Stimulated activated naive CD8-positive, alpha-beta T cell treated with anti-CD3 and anti-CD28 coated beads, Interleukin-15, Interleukin-2, amounts not matched to agents 100 ng/mL and 50 ng/mL, for 24 hours (primary cell): ENCODE measurements at regions not wholly inside any gene's neighbourhood (a gene's known extent, or its start where the extent isn't known, plus 50 kb on each side); places are given as distances from the start of the nearest gene placed in this dataset.

ENCODE experiments used
- H3K27ac Mint-ChIP-seq: one replicate; pipeline ENCODE4 v1.8.0; 2021; ENCODE audit warnings: mild to moderate bottlenecking, mixed read lengths
- H3K27me3 Mint-ChIP-seq: one replicate; pipeline ENCODE4 v1.8.0; 2021; ENCODE audit warnings: mixed read lengths
- H3K36me3 Mint-ChIP-seq: one replicate; pipeline ENCODE4 v1.8.0; 2021; ENCODE audit warnings: low read depth, mixed read lengths
- H3K4me1 Mint-ChIP-seq: one replicate; pipeline ENCODE4 v1.8.0; 2021; ENCODE audit warnings: low read depth, mixed read lengths
- H3K4me3 Mint-ChIP-seq: one replicate; pipeline ENCODE4 v1.8.0; 2021; ENCODE audit warnings: mild to moderate bottlenecking, mixed read lengths
- H3K9me3 Mint-ChIP-seq: one replicate; pipeline ENCODE4 v1.8.0; 2021; ENCODE audit warnings: mixed read lengths

DNA sequence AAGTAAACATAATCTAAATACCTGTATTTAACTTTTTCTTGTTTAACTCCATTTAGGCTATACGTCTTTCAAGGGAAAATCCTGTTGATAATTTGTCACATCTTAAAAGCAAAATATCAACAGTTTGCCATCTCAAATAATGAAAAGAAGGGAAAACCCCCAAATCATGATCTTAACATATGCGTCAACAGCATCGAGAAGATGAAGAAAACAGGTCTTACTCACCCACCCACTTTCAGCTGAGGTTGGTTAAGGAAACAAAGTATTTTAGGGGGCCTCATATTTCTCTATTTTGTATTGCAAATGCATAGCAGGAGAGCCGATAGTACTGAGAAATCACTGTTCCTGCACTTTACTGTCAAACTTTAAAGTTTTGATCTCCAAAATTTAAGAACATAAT is 143.1 kb upstream of the COPS8 start:
- H3K4me1 Mint-ChIP-seq = no peaks in the 10 kb centered on the region
- no peaks in the 10 kb centered on the region for H3K36me3 Mint-ChIP-seq

DNA sequence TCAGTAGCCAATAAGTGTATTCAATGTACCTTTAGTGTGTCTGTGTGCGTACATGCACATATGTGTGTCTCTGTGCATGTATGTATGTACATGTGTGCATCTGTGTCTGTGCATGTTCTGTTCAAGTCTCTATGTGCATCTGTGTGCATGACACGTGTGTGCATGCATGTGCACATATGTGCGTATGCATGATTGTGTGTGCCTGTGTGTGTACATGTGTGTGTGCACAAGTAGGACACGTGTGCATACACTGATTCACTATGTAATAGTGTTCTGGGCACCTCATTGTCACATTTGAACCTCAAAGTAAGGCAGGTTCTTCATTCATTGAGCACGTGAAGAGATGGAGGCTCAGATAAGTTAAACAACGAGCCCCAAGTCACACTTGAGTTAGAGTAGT is 142.6 kb upstream of the COPS8 start:
- H3K27ac Mint-ChIP-seq = no peak overlapping the region
- no peak overlapping the region for H3K4me3 Mint-ChIP-seq
- H3K4me1 Mint-ChIP-seq = no peaks in the 10 kb centered on the region
- H3K9me3 Mint-ChIP-seq = no peaks in the 10 kb centered on the region
- no peaks in the 10 kb centered on the region for H3K27me3 Mint-ChIP-seq
- H3K36me3 Mint-ChIP-seq = no peaks in the 10 kb centered on the region

More for the DNA sequence above, 143.1 kb upstream of the COPS8 start:
- H3K4me3 Mint-ChIP-seq = no peak overlapping the region
- H3K27ac Mint-ChIP-seq = no peak overlapping the region
- H3K9me3 Mint-ChIP-seq = no peaks in the 10 kb centered on the region
- H3K27me3 Mint-ChIP-seq = no peaks in the 10 kb centered on the region

DNA sequence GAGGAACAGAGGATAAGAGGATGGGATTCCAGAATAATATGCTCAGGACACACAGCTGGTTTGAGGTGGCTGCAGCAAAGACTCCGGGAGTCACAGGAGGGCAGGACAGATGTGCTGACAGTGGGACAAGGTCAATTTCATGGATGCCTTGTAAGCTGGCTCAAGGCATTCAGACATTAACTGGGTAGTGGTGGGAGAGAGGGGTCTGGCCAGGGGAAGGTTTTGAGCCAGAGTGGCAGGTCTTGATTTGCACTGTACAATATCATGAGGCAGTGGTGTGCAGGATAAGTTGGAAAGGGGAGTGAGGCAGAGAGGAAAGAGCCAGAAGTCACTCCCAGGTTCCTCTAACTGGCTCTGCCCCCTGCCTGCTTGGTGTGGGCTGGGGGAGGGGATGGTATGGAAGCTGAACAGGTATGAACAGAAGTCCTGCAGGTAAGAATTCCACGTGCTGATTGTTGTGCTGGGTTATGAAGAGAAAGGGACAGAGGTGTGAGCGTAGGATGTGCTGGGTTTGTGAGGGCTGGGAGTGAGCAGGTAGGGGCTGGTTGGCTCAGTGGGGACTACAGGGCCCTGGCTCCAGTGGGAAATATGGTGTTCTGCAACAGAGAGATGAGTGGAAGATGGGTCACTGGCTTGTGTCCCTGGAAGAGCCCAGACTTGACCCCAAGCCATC is 141.7 kb upstream of the COPS8 start:
- H3K27ac Mint-ChIP-seq = no peak overlapping the region
- no peaks in the 10 kb centered on the region for H3K36me3 Mint-ChIP-seq
- H3K27me3 Mint-ChIP-seq = no peaks in the 10 kb centered on the region
- no peak overlapping the region for H3K4me3 Mint-ChIP-seq
- no peaks in the 10 kb centered on the region for H3K4me1 Mint-ChIP-seq
- H3K9me3 Mint-ChIP-seq = no peaks in the 10 kb centered on the region

DNA sequence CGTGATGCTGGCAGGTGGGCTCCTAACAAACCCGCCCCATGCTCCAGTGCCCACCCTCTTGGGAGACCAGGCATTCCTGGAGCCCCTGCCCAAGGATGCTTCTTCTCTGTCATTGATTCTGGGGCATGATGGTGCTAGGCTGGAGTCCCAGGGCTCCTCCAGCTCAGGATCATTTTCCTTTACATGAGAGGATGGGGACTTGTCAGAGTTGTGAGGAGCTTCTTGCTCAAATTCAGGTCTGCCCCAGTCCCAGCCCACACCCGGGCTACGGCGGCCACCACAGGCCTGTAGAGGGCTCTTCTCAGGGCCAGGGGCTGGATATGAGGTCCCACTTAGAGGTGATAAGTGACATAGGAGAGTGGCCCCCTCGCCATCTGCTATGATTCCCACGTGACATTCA is 141.1 kb upstream of the COPS8 start:
- no peak overlapping the region for H3K27ac Mint-ChIP-seq
- H3K4me1 Mint-ChIP-seq = no peaks in the 10 kb centered on the region
- H3K4me3 Mint-ChIP-seq = no peak overlapping the region
- H3K36me3 Mint-ChIP-seq = no peaks in the 10 kb centered on the region
- H3K27me3 Mint-ChIP-seq = no peaks in the 10 kb centered on the region
- no peaks in the 10 kb centered on the region for H3K9me3 Mint-ChIP-seq

DNA sequence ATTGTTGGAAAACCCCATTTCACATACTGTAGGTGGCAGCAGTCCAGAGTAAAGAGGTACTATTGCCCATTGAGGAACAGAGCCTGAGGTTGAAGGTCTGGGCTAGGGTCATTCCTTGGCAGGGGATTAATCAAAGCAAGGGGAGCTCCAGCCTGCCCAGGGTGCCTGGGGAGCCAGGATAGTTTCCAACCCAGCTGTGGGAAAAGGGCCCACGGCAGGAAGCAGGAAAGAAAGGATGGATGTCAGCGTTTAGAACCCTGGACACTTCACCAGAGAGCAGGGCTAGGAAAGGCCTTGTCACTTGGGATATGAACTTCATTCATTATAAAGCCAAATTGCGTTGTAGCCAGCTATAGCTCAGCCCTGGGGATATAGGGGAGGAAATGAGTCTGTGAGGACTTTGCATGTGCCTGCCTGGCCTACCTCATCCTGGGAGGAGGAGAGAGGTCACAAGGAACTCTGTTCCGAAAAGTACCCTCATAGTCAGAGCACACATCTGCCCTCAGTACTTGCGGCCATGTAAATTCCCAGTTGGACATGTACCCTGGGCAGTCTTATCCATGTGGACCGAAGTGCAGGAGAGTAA is 140.2 kb upstream of the COPS8 start:
- Mint-ChIP-seq H3K27ac (no peak overlapping the region), H3K27me3 (no peaks in the 10 kb centered on the region), H3K9me3 (no peaks in the 10 kb centered on the region), H3K4me1 (no peaks in the 10 kb centered on the region), H3K4me3 (no peak overlapping the region), H3K36me3 (no peaks in the 10 kb centered on the region)

DNA sequence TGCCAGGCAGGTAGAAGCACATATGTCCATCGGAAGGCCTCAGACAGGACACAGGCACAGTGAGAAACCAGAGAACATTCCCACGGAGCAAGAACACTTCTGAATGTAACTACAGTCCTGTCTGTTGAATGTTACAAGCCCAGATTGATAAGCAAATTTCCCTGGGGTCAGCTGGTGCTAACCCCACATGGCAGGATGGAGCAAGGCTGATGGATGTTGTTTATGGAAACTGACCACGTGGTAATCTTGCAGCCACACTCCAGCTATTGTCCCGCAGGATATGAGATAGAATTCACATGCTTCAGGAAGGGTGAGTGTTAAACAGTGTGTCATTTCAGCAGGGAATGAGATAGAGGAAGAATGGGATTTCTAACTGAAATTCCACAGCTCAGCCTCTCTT is 138.8 kb upstream of the COPS8 start:
- Mint-ChIP-seq H3K4me3 (no peak overlapping the region), H3K36me3 (no peaks in the 10 kb centered on the region), H3K27ac (no peak overlapping the region), H3K9me3 (peaks cover 6% of the 10 kb centered on the region), H3K27me3 (peaks cover under 1% of the 10 kb centered on the region), H3K4me1 (no peaks in the 10 kb centered on the region)

DNA sequence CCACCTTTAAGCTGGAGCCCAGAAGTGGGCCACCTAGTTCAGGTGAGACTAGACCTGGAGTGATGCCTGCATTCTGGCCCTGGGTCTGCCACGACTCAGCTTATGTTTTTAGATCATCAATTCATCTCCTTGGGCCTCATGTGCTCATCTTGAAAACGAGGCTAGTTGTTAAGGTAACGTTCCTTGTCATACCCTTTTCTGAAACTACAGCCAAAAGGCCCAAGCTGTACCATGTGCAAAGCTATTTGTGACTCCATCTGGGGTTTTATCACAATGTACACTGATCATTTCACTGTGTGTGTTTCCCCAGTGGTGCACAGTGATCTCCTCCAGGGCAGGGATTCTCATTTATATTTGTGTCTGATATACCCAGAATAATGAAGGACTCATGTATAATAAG is 138.4 kb upstream of the COPS8 start:
- H3K4me3 Mint-ChIP-seq = no peak overlapping the region

DNA sequence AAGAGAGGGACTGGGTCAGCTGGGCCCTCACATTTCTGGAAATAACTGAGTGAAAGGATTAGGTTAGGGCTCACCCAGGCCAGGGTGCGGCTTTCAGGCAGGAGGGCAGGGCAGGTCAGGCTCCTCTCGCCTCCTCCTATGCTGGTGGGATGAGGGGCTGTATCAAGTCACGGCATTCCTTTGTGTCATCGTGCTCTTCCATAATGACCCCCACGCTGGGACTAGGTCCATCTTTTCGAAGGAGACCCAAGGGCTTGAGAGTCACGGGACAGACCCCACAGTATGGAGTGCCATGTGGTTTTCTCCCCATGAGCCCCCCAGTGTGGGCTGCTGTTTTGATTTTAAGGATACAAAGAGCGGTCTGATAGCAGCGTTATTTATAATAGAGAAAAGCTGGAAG is 137.8 kb upstream of the COPS8 start:
- Mint-ChIP-seq H3K27ac (no peak overlapping the region), H3K36me3 (no peaks in the 10 kb centered on the region), H3K9me3 (peaks cover 8% of the 10 kb centered on the region), H3K4me1 (no peaks in the 10 kb centered on the region), H3K4me3 (no peak overlapping the region), H3K27me3 (peaks cover 3% of the 10 kb centered on the region)

More for the DNA sequence above, 138.4 kb upstream of the COPS8 start:
- Mint-ChIP-seq H3K27me3 (peaks cover 3% of the 10 kb centered on the region), H3K9me3 (peaks cover 8% of the 10 kb centered on the region), H3K27ac (no peak overlapping the region), H3K4me1 (no peaks in the 10 kb centered on the region), H3K36me3 (no peaks in the 10 kb centered on the region)

DNA sequence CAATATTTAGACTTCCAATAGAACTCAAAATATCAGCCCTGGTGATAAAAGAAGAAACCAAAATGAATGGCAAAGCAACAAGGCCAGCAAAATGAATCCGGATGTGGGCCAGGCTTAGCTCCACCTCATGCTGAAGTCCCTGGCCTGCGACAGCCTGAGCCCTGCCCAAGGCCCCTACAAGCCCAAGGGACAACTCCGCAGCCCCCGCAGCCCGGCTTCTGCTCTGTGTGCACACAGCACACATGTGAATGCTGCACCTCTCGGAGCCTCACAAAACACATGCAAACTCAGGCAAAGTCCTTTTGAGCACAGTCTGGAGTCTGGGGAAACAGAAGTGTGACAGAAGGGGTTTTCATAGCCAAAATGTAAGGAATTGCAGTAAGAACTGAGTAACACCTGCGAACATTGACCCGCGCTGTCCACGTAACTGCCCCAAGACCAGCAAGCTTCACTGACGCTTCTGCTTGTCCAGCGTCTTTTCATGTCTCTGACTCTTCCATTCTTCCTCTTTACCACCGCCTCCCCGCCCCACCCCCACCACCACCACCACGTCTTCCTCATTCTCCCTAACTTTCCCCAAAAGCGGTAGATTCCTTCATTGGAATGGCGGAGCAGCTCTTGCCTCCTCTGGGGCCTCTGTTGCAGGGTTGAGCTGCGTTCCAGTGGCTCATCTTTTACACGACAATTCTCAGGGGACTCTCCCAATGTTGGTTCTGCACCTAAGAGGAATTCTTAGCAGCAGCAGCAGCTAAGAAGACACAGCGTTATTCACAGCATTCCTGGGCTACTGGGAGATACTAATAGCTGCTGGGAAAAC is 136.4 kb upstream of the COPS8 start:
- Mint-ChIP-seq H3K9me3 (peaks cover 8% of the 10 kb centered on the region), H3K27me3 (peaks cover 3% of the 10 kb centered on the region), H3K4me3 (no peak overlapping the region), H3K27ac (no peak overlapping the region), H3K4me1 (no peaks in the 10 kb centered on the region), H3K36me3 (no peaks in the 10 kb centered on the region)

DNA sequence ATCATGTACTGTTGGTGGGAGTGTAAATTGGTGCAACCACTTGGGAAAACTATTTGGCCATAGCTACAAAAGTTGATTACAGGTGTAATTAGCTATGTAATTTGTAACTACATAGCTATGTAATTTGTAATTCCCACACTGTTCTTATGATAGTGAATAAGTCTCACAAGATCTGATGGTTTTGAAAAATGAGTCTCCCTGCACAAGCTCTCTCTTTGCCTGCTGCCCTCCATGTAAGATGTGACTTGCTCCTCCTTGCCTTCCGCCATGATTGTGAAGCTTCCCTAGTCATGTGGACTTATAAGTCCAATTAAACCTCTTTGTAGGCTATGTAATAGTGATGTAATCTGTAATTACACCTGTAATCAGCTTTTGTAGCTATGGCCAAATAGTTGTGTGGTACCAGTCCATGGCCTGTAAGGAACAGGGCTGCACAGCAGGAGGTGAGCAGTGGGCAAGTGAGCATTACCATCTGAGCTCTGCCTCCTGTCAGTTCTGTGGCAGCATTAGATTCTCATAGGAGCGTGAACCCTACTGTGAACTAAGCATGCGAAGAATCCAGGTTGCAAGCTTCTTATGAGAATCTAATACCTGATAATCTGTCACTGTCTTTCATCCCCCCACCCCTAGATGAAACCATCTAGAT is 133.7 kb upstream of the COPS8 start:
- H3K36me3 Mint-ChIP-seq = no peaks in the 10 kb centered on the region
- peaks cover 3% of the 10 kb centered on the region for H3K27me3 Mint-ChIP-seq
- peaks cover 8% of the 10 kb centered on the region for H3K9me3 Mint-ChIP-seq
- no peak overlapping the region for H3K27ac Mint-ChIP-seq
- H3K4me1 Mint-ChIP-seq = peaks cover 10% of the 10 kb centered on the region
- no peak overlapping the region for H3K4me3 Mint-ChIP-seq

DNA sequence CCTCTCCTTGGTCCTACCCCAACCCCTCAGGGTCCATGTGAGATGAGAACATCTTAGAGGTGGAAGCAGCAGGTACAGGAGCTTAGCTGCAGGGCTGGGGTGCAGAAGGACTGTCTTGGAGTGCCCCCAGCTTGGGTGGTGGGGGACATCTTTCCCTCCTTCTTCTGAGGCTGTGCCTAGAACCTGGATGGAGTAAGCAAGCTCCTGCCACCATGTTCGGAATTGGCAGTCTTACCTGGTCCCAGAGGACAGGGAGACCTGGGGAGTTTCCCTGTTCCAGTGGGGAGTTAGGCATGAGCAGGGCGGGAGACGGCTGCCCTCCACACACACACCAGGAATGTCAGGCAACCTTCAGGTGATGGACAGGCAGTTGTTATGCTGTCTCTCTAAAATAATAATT is 131.0 kb upstream of the COPS8 start:
- peaks cover 3% of the 10 kb centered on the region for H3K27me3 Mint-ChIP-seq

DNA sequence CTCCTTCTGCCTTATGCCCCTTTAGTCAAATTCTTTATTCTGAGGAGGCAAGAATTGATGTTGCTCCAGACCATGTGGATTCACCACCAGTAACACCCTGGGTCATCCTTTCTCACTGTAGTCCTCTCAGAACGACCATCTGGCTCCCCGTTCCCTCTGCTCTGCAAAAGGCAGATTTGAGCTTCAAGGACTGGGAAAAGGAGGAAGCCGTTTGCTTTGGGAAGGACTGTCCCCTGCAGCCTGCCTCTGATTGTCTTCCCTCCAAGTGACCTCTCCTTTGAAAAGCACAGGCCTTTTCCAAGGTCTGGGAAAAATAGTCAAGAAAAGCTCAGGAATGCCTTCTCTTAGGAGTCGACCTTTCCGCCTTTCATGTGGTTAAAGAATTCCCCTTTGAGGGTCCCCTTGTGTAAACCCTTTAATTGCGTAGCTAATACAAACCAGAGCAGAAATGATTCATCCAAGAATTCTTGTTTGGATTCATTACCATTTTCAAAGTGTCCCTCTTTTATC is 130.1 kb upstream of the COPS8 start:
- H3K4me3 Mint-ChIP-seq = no peak overlapping the region
- H3K27ac Mint-ChIP-seq = no peak overlapping the region
- H3K9me3 Mint-ChIP-seq = peaks cover 8% of the 10 kb centered on the region
- H3K36me3 Mint-ChIP-seq = no peaks in the 10 kb centered on the region
- peaks cover 10% of the 10 kb centered on the region for H3K4me1 Mint-ChIP-seq
- H3K27me3 Mint-ChIP-seq = peaks cover 3% of the 10 kb centered on the region

More for the DNA sequence above, 131.0 kb upstream of the COPS8 start:
- Mint-ChIP-seq H3K4me1 (peaks cover 10% of the 10 kb centered on the region), H3K36me3 (no peaks in the 10 kb centered on the region), H3K27ac (no peak overlapping the region), H3K4me3 (no peak overlapping the region), H3K9me3 (peaks cover 8% of the 10 kb centered on the region)

DNA sequence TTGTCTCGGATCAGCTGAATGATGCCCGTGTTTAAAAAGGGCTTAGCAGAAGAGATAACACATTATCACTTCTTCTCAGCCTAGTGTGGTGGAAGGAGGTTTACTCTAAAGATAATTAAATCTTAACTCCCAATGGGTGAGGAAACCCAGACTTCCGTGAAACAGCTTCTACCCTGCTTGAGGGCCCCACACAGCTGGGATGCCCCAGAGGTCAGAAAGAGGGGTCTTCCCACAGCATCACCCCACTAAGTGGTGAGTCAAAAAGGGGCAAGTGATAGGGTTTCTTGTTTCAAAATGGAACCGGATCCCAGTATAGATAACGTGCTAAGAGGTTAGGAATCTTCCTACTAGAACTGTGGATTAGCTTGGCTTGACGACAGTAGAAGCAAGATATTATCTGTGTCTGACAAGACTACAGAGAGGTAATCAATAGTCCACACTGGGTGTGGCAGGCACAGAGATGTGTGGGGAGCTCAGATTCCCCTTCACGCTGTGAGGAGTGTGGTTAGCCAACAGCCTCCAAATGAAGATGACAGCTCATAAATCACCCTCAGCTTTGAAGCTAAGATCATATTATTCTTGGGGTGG is 129.6 kb upstream of the COPS8 start:
- H3K4me3 Mint-ChIP-seq = no peak overlapping the region
- H3K27ac Mint-ChIP-seq = no peak overlapping the region
- H3K4me1 Mint-ChIP-seq = peaks cover 10% of the 10 kb centered on the region
- H3K36me3 Mint-ChIP-seq = no peaks in the 10 kb centered on the region
- peaks cover 8% of the 10 kb centered on the region for H3K9me3 Mint-ChIP-seq
- H3K27me3 Mint-ChIP-seq = peaks cover 3% of the 10 kb centered on the region

DNA sequence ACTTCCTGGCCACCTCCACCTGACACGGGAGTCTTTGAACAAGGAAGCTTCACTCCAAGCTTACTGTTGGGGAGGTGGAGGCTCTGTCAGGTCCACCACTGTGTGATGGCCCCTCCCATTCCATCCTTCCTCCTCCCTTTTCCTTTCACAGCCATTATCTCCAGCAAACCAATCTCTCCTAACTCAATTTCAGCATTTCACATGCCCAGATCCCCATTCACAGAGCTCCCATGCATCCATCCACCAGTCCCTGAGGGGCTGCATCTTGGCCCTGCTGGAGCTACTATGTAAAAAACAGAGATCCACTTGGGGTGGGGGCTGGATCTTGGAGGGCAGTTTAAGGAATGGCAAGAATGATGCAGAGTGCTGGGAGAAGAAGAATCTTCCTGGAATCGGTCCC is 129.0 kb upstream of the COPS8 start:
- Mint-ChIP-seq H3K27ac (no peak overlapping the region), H3K4me3 (no peak overlapping the region), H3K9me3 (peaks cover 5% of the 10 kb centered on the region), H3K27me3 (peaks cover 3% of the 10 kb centered on the region), H3K36me3 (no peaks in the 10 kb centered on the region), H3K4me1 (peaks cover 10% of the 10 kb centered on the region)
